ENCODE measurements at regions not wholly inside any gene's neighbourhood (a gene's known extent, or its start where the extent isn't known, plus 50 kb on each side); places are given as distances from the start of the nearest gene placed in this dataset.

- WGBS, 2 experiments (ENCODE audit: extremely low coverage in 1 of 2, insufficient coverage in 1 of 2, insufficient read length in 1 of 2, insufficient replicate concordance in 2 of 2, low coverage in 1 of 2, low lambda C conversion rate in 2 of 2, missing lambda C conversion rate in 1 of 2), result 58% methylated on average over 4 of the region's 4 CpGs; no CpG with 5 or more reads in 1 of the 2 experiments
- Histone ChIP-seq H3K36me3 (ENCODE audit: control insufficient read depth in 2 of 4, insufficient read depth in 4 of 4, low read length in 3 of 4) (no peaks in the 10 kb centered on the region), H2BK5ac (ENCODE audit: low read depth, low read length) (no peak overlapping the region), H2BK20ac (ENCODE audit: low read length) (no peak overlapping the region), H3K4me3 (ENCODE audit: extremely low read depth in 1 of 4, insufficient read depth in 2 of 4, low read depth in 3 of 4, low read length in 4 of 4) (no peak overlapping the region; a peak in 1 of 8 replicates), H3K4ac (replicated peaks; ENCODE audit: insufficient read length, low read depth, low read length) (no peak overlapping the region), H3K9ac (replicated peaks in 1 of 4; ENCODE audit: extremely low read depth in 1 of 4, low read depth in 3 of 4, low read length in 3 of 4) (no peak overlapping the region), H3K23ac (ENCODE audit: insufficient read length) (no peak overlapping the region), H3K23me2 (ENCODE audit: low read depth, low read length) (no peaks in the 10 kb centered on the region), H3K9me3 (ENCODE audit: insufficient read depth in 2 of 2, low read depth in 1 of 2, low read length in 1 of 2) (no peaks in the 10 kb centered on the region), H3K27ac (ENCODE audit: low read depth, low read length) (peak overlapping the region; percentile 36; the same call in 1 of the 2 replicates), H3K79me2 (ENCODE audit: control insufficient read depth in 1 of 2, insufficient read depth in 2 of 2, low read length in 2 of 2) (no peaks in the 10 kb centered on the region), H4K5ac (ENCODE audit: insufficient read length, low read depth, low read length) (no peak overlapping the region), H2AFZ (ENCODE audit: low read length) (no peak overlapping the region), H2BK15ac (ENCODE audit: low read length) (no peak overlapping the region), H4K8ac (ENCODE audit: extremely low read depth, insufficient read depth, low read length) (no peak overlapping the region), H2BK12ac (ENCODE audit: low read depth, low read length) (no peak overlapping the region), H3K4me1 (replicated peaks in 1 of 4; ENCODE audit: control insufficient read depth in 3 of 4, insufficient read depth in 4 of 4, low read length in 3 of 4) (peaks cover 0 to 9% (median 4%) of the 10 kb centered on the region in 4 experiments; a peak in 2 of 7 replicates), H2AK5ac (ENCODE audit: low read depth, low read length) (no peak overlapping the region), H3K27me3 (replicated peaks in 1 of 4; ENCODE audit: control insufficient read depth in 3 of 4, extremely low read depth in 1 of 4, insufficient read depth in 3 of 4, low read length in 3 of 4) (no peaks in the 10 kb centered on the region), H3K4me2 (ENCODE audit: insufficient read depth in 1 of 2, low read depth in 2 of 2, low read length in 2 of 2) (peak overlapping the region in 1 of 2 experiments; percentile 13; a peak in 1 of 4 replicates), H3K14ac (ENCODE audit: insufficient read length) (no peak overlapping the region), H4K20me1 (replicated peaks in 1 of 2; ENCODE audit: control insufficient read depth in 1 of 2, insufficient read depth in 2 of 2, low read length in 2 of 2) (no peaks in the 10 kb centered on the region), H2BK120ac (replicated peaks; ENCODE audit: low read depth, low read length) (no peak overlapping the region), H4K91ac (replicated peaks; ENCODE audit: insufficient read length, low read length) (no peak overlapping the region), H3K56ac (replicated peaks; ENCODE audit: insufficient read length, low read depth, low read length) (no peak overlapping the region), H3K79me1 (ENCODE audit: low read depth, low read length) (no peaks in the 10 kb centered on the region), H3K18ac (ENCODE audit: extremely low read depth, low read length) (no peak overlapping the region)
- no peak for FAIRE-seq
- CTCF ChIA-PET (ENCODE audit: partially characterized antibody), result no interaction called here
- POLR2A ChIA-PET (ENCODE audit: partially characterized antibody), result no interaction called here
- no peak for DNase-seq (ENCODE audit: low read depth in 1 of 2, low spot score in 2 of 2)
- TF ChIP-seq JUN (IDR thresholded peaks at IDR 0.05; ENCODE audit: low read depth, low read length) (0 out of 2 replicates have a peak, but pooled peaks have one; percentile 26), SP1 (IDR thresholded peaks at IDR 0.05; ENCODE audit: low read depth, low read length) (peak; percentile 57; the same call in 1 of the 2 replicates), POU5F1 (IDR thresholded peaks at IDR 0.05; ENCODE audit: low read depth, low read length) (no peak), PHF8 (conservative IDR thresholded peaks at IDR 0.05; ENCODE audit: low read depth, low read length) (no peak), JUND (IDR thresholded peaks at IDR 0.05; ENCODE audit: low read length) (peak; percentile 79; the same call in 1 of the 2 replicates)
These were observed 1886.9 kb downstream of the NCAM2 start for GRCh38 chr21:22885079-22885478.

Measured in H1 (cell line).